Head of caudate nucleus (tissue), 42 donors: ENCODE measurements at regions not wholly inside any gene's neighbourhood (a gene's known extent, or its start where the extent isn't known, plus 50 kb on each side); places are given as distances from the start of the nearest gene placed in this dataset.
"Not testable (repeated sequence)": the region's sequence is repeated elsewhere in the genome, so short reads cannot be mapped to it uniquely, and the experiment has no call there.

Source experiments
- DNase-seq, 42 donors: peaks; one replicate each; pipeline versions ENCODE4 v3.0.0 to v3.0.0-alpha.2; 2020 to 2021; ENCODE audit warnings: mixed read lengths in 7 of 42
- intact Hi-C: fragments of 100-400 bp; cut with DNase I; formaldehyde crosslinking; loops from one replicate; pipeline ENCODE4 v1.15.0; 2022

DNA sequence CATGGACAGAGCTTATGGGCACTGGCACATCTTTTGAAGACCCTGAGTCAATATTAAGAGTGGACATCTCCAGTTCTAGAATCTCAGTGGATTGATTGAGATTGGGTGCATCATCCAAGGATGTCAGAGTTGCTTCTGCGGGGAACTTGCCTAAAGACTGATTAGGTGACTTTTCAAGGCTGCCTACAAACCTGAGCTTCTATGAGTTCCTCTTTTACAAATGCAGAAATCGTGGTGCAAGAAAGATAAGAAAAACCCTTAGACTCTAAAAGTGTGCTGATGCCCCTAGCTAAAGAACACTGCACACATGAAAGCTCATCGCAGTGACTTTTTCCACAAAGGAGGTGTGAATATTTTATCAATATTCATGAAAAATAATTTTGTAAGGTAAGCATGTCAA, 86.8 kb upstream of the NEDD4L start:
- no peak for DNase-seq
- intact Hi-C loops: no loop called here

- intact Hi-C loops: no loop called here
- no peak for DNase-seq
These were observed 87.5 kb upstream of the NEDD4L start for GRCh38 chr18:57956491-57956890.

- DNase-seq: no peak
- intact Hi-C loops: no loop called here
These were observed 89.1 kb upstream of the NEDD4L start for GRCh38 chr18:57954935-57955334.

DNA sequence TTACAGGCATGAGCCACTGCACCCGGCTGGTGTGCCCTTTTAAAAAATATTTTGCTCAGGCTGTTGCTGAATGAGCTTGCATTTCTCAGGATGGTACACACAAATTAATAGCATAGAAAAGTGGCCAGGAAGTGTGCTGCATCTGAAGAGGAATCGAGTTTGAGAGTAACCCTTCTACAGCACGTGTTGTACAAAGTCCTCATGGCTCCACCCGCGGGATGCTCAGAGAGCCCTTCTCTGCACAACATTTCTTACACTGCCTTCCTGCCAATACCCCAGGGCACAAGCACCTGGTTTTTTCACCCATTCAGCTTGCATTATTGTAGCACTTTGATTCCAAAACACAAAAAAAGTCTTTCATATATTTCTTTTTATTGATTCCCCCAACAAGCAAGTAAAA, 90.1 kb upstream of the NEDD4L start:
- DNase-seq: no peak
- intact Hi-C loops: no loop called here

- intact Hi-C loops: no loop called here
- DNase-seq: no peak
These were observed 91.8 kb upstream of the NEDD4L start for GRCh38 chr18:57951999-57952774.

- no peak for DNase-seq
- intact Hi-C loops: no loop called here
These were observed 92.8 kb upstream of the NEDD4L start for GRCh38 chr18:57951117-57951796.

DNA sequence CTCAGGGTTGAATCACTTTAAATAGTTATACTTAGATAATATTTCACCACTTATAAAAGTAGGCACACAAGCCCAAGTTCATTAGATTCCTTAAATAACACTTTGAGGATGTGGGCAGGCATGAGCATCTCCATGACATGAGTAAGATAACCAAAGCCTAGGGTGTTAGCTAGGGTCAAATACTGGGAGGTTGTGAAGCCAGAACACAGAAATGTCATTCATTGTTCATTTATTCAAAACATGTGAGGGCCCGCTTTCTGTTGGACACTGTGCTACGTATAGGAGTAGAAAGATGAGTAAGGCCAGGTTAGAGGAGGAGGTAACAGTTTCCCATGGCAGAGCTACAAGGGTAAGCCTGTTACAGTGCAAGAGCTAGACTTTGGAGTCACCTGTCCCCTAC, 93.5 kb upstream of the NEDD4L start:
- no peak for DNase-seq
- intact Hi-C loops: no loop called here

GRCh38 chr18:57949335-57949734, 94.7 kb upstream of the NEDD4L start:
- DNase-seq, intact Hi-C loops: not testable (repeated sequence)

DNA sequence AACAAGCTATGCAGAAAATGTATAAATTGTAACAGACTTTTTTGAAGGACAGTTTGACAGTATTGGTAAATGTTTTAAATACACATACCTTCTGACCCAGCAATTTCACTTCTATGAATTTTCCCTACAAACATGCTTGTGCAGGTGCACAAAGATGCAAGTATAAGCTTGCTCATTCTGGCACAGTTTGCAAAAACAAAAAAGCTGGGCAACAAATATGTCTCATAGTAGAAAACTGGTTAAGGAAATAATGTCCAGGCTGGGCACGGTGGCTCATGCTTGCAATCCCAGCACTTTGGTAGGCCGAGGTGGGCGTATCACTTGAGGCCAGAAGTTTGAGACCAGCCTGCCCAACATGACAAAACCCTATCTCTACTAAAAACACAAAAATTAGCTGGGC, 96.9 kb upstream of the NEDD4L start:
- DNase-seq: no peak
- intact Hi-C loops: no loop called here

DNA sequence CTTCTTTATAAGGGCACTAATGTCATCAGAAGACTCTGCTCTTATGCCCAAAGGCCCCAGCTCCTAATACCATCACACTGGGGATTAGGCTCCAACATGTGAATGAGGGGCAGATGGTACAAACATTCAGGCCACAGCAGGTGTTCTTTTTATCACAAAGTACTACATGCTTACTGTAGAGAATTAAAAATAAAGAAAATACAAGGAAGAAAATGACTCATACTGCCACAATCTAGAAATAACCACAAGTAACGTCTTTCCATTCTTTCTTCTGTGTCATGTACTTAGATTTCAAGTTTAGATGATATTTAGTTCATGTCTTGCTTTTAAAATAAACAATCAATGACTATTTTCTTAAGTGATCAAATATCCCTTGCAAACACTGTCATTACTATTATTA, 100.3 kb upstream of the NEDD4L start:
- DNase-seq: no peak
- intact Hi-C loops: no loop called here

DNA sequence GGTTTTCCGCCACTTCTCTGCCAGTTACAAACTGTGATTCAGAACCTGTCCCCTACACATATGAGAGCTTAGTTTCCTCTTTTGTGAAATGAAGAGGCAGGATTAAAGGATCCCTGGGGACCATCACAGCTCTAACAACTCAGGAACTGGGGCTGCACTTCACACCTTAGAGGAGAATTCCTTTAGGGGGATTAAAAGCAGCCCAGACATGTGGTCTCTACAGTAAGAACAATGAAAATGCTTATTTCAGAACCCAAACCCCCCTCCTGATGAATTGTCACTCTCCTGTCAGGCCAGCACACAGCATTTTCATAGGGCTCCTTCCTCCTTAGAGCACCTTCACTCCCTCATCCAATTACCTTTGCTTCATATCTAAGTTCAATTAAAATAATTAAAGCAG, 101.5 kb upstream of the NEDD4L start:
- intact Hi-C loops: no loop called here
- no peak for DNase-seq

DNA sequence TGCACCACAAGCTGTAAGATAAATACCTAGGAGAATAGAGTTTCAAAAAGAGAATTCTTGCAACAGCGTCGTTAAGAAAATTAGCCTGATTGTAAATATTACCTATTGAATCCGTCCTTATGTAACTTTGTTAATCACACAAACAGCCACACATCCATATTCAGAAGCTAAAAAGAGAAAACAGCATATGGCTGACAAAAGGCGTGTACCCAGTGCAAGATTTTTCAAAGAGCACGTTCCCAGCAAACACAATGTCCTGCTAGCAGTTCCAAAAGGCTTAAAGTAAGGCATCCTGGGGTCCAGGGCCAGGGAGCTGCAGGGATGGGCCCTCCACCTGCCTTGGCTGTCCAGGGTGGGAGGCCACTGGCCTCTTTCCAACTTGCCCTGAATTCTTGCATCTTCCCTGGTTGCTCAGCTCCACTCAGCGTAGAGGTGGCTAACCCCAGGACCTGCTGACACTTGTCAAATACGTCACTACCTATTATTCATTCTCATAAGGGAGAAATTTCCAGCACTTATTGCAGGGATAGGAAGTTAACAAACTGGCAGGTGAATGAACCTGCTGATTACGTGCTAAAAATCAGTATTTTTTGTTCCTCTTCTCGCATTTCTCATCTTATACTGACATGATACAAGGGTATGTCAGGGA, 102.1 kb upstream of the NEDD4L start:
- no peak for DNase-seq
- intact Hi-C loops: no loop called here

DNA sequence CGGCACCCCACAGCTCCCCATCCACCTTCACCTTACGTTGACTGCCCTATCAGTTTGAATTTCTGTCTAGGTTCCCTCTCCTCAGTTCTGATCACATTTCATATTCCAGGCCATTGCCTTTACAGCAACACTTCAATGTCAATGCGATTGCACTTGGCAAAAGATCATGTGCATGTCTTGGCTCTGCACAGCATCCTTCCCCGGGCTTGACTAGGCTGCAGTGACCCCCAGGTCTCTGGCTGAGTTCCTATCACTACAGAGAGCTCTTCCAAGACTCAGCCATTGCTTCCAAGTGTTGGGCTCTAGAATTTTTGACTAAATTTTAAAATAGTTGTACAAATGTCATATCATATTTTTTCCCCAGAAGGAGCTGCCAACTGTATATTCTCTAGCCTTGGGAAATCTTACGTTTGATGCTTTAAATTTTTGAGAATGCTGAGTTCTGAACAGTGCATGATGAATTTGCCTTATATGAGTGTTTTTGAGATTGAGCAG, 103.8 kb upstream of the NEDD4L start:
- DNase-seq: no peak
- intact Hi-C loops: no loop called here

DNA sequence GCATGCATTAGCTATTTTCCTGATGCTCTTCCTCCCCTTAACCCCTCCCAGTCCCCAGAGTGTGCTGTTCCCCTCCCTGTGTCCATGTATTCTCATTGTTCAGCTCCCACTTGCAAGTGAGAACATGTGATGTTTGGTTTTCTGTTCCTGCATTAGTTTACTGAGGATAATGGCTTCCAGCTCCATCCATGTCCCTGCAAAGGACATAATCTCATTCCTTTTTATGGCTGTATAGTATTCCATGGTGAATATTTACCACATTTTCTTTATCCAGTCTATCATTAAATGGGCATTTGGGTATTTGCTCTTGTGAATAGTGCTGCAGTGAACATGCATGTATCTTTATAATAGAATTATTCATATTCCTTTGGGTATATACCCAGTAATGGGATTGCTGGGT, 109.7 kb upstream of the NEDD4L start:
- DNase-seq, intact Hi-C loops: not testable (repeated sequence)

DNA sequence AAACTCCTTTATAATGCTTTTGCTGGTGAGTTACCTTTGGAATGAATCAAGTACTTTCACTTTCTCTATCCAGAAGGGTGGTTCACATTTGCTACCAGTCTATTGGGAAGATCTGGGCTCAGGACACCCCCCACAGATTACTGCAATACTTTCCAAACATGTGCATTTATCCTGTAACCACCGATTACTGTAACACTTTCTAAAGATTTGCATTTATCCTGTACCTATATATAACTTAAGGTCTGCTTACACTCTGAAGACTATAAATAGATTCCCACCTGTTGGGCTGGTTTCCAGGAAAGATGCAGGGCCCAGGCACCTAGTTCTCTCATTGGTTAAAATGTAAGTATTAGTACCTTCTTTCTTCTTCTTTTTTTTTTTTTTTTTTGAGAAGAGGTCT, 113.0 kb upstream of the NEDD4L start:
- intact Hi-C loops: no loop called here
- no peak for DNase-seq

GRCh38 chr18:57930476-57930875, 113.5 kb upstream of the NEDD4L start:
- no peak for DNase-seq
- intact Hi-C loops: no loop called here

- intact Hi-C loops: no loop called here
These were observed 114.1 kb upstream of the NEDD4L start for GRCh38 chr18:57929922-57930321.

GRCh38 chr18:57928466-57928865, 115.6 kb upstream of the NEDD4L start:
- intact Hi-C loops: no loop called here
- no peak for DNase-seq

More at GRCh38 chr18:57929922-57930321, 114.1 kb upstream of the NEDD4L start:
- no peak for DNase-seq

DNA sequence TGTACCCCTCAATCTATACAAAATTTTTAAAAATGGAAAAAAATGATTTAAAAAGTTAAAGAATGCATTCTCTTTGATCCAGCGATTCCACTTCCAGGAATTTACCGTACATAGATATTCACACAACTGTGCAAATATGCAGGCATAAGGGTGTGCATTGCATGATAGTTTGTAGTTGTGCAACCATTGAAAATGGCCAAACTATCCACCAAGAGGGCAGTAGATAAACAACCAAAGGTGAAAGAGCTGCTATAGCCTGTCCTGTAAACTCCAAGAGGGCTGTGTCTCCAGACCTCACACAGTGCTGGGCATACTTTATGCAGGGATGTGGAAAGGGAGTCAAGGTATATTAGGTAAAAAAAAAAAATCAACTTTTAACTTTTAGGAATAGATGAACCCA, 116.5 kb upstream of the NEDD4L start:
- DNase-seq: no peak
- intact Hi-C loops: no loop called here

- no peak for DNase-seq
- intact Hi-C loops: no loop called here
These were observed 118.3 kb upstream of the NEDD4L start for GRCh38 chr18:57925706-57926105.
